Endothelial cell of umbilical vein (primary cell): ENCODE measurements at regions not wholly inside any gene's neighbourhood (a gene's known extent, or its start where the extent isn't known, plus 50 kb on each side); places are given as distances from the start of the nearest gene placed in this dataset.
A peak's percentile ranks its signal among the peaks of the same experiment; 100 is the strongest.

Source experiments
- BruUV-seq: library from RNA; stranded (reverse); fragments of 400-500 nt; replicated peaks from 2 replicates; lab custom pipeline; 2021; lab: Mats Ljungman, UMichigan
- CTCF ChIA-PET: fragments of 300-600, 350-600 bp; sonication (Branson Sonifier 250); formaldehyde crosslinking; loops from one replicate; lab custom pipeline; 2021; ENCODE audit warnings: antibody characterized with exemption, inconsistent platforms; lab: Charles Lee
- POLR2A ChIA-PET: fragments of 300-600, 350-600 bp; sonication (Branson Sonifier 250); formaldehyde crosslinking; loops from one replicate; lab custom pipeline; 2021; ENCODE audit warnings: antibody characterized with exemption, inconsistent platforms; lab: Charles Lee
- DNase-seq: peaks from one replicate; pipeline ENCODE4 v3.0.0-alpha.2; 2011; ENCODE audit warnings: low read depth, low spot score
- FAIRE-seq: peaks from 2 replicates; lab custom pipeline; 2011; peaks lifted over from hg19 to GRCh38; lab: Jason Lieb, UNC
- H2AFZ ChIP-seq: 2 replicates; pipeline ENCODE4 v1.6.0; 2012; ENCODE audit warnings: low read depth, low read length, control low read depth, inconsistent platforms
- H3K27ac ChIP-seq: 2 replicates; pipeline ENCODE4 v1.5.1; 2011; ENCODE audit warnings: low read depth, mild to moderate bottlenecking, control low read depth, low read length, moderate library complexity; ENCODE audit not compliant: insufficient read depth
- H3K27me3 ChIP-seq, 2 experiments: 2 replicates each; pipeline versions ENCODE4 v1.6.0 to v1.6.1; 2011; ENCODE audit warnings: low read length in 2 of 2, mixed read lengths in 1 of 2; ENCODE audit not compliant: control insufficient read depth in 2 of 2, insufficient read depth in 2 of 2
- H3K36me3 ChIP-seq, 2 experiments: 2 replicates in 1 of 2; 3 replicates in 1 of 2; pipeline ENCODE4 v1.5.1; 2011; ENCODE audit warnings: low read length in 2 of 2, mild to moderate bottlenecking in 1 of 2, moderate library complexity in 1 of 2; ENCODE audit not compliant: control insufficient read depth in 2 of 2, insufficient read depth in 2 of 2; ENCODE audit errors: extremely low read depth in 1 of 2
- H3K4me1 ChIP-seq: 3 replicates; pipeline ENCODE4 v1.5.1; 2011; ENCODE audit warnings: mild to moderate bottlenecking, low read length; ENCODE audit not compliant: control insufficient read depth, insufficient read depth; ENCODE audit errors: extremely low read depth
- H3K4me2 ChIP-seq: 2 replicates; pipeline ENCODE4 v1.6.1; 2011; ENCODE audit warnings: low read length, control low read depth, mixed read lengths; ENCODE audit not compliant: insufficient read depth
- H3K4me3 ChIP-seq, 3 experiments: fragments of 200-600 bp in 1 of 3; sonication (generic), shearing (Covaris generic) in 1 of 3; replicated peaks in 1 of 3; 2 replicates each; pipeline ENCODE4 v1.5.1; 2011 to 2016; ENCODE audit warnings: control low read depth in 3 of 3, low read length in 3 of 3, mild to moderate bottlenecking in 2 of 3, inconsistent platforms in 1 of 3, low read depth in 1 of 3, moderate library complexity in 1 of 3; ENCODE audit not compliant: insufficient read depth in 1 of 3
- H3K79me2 ChIP-seq: 2 replicates; pipeline ENCODE4 v1.6.0; 2012; ENCODE audit warnings: low read length, inconsistent platforms; ENCODE audit not compliant: control insufficient read depth, insufficient read depth
- H3K9ac ChIP-seq: replicated peaks from 2 replicates; pipeline ENCODE3; 2011; ENCODE audit warnings: low read length, control low read depth; ENCODE audit not compliant: insufficient read depth; ENCODE audit errors: extremely low read depth
- H3K9me1 ChIP-seq: replicated peaks from 3 replicates; pipeline ENCODE4 v1.6.0; 2011; ENCODE audit warnings: mild to moderate bottlenecking, low read length; ENCODE audit not compliant: control insufficient read depth, insufficient read depth; ENCODE audit errors: extremely low read depth
- H3K9me3 ChIP-seq: replicated peaks from 2 replicates; pipeline ENCODE4 v1.5.1; 2012; ENCODE audit warnings: low read length, inconsistent platforms; ENCODE audit not compliant: control insufficient read depth, insufficient read depth
- H4K20me1 ChIP-seq: replicated peaks from 2 replicates; pipeline ENCODE3; 2011; ENCODE audit warnings: mild to moderate bottlenecking, low read length; ENCODE audit not compliant: control insufficient read depth, insufficient read depth; ENCODE audit errors: extremely low read depth
- FOS ChIP-seq: IDR thresholded peaks from 2 replicates; pipeline ENCODE4 v1.6.1; 2011; ENCODE audit warnings: mild to moderate bottlenecking, low read length, moderate library complexity, borderline replicate concordance; ENCODE audit not compliant: insufficient read depth
- GATA2 ChIP-seq: IDR thresholded peaks from 2 replicates; pipeline ENCODE4 v1.7.0; 2011; ENCODE audit warnings: low read depth, mild to moderate bottlenecking, moderate library complexity, mixed read lengths, low read length; ENCODE audit not compliant: insufficient read length, insufficient read depth
- POLR2AphosphoS5 ChIP-seq: IDR thresholded peaks from 2 replicates; pipeline ENCODE4 v1.6.1; 2012; ENCODE audit warnings: low read depth, mild to moderate bottlenecking, control low read depth, low read length, moderate library complexity; ENCODE audit not compliant: insufficient read depth
- dilution Hi-C: fragments of 300-500 bp; cut with MboI; formaldehyde crosslinking; loops from one replicate; pipeline ENCODE4 v1.15.0; 2019; ENCODE audit warnings: low sequenced_read_pairs; ENCODE audit not compliant: extremely low pct_ligation_motif_present
- intact Hi-C: fragments of 100-400 bp; cut with micrococcal nuclease; formaldehyde crosslinking; loops from one replicate; pipeline ENCODE4 v1.10.0; 2022
- TF ChIP-seq, protein P1 (sequence below), 2 donors: IDR thresholded peaks; 1 replicate in 1 of 2; 2 replicates in 1 of 2; pipeline ENCODE4 v1.5.1; 2011; ENCODE audit warnings: low read length in 2 of 2, mild to moderate bottlenecking in 2 of 2, moderate library complexity in 2 of 2, control low read depth in 1 of 2, inconsistent platforms in 1 of 2, low read depth in 1 of 2; ENCODE audit not compliant: insufficient read depth in 1 of 2; ENCODE audit errors: extremely low read depth in 1 of 2

DNA sequence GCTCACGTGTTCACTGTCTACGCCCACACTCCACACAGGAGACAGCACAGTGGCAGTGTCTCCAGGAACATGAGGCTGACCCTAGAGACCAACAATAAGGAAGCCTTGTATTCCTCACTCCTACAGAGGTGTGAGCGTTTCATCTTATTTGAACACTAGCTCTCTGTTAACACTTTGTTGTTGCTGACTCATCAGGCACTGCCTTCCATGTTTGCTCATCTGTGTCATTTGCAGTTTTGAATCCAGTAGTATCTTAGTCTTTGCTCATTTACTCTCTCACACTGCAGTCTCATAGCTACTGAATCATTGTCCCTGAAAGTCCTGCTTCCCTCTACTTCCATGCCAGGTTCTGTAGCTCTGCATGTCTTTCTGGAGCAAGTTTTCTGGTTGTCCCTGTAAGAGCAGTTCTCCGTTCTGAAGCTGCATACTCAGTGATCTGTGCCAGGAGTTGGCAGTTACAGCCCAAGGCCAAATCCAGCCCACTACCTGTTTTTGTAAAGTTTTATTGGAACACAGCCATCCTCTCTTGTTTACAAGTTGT is 80.3 kb upstream of the DCLK2 start:
- DNase-seq (peak; percentile 64), FAIRE-seq (no peak)
- dilution Hi-C loops: no loop called here
- no peaks in the 10 kb centered on the region for H3K79me2 ChIP-seq
- no peak overlapping the region for H3K9ac ChIP-seq
- no peaks in the 10 kb centered on the region for H3K4me1 ChIP-seq
- peaks cover 2% of the 10 kb centered on the region for H3K9me1 ChIP-seq
- no peak overlapping the region for H3K4me3 ChIP-seq
- BruUV-seq: no TSS peak
- CTCF ChIA-PET: interaction anchor here (0.5 to 4.4 kb wide), 8 partner anchors 9 to 869 kb away, joined by 3 to 49 read pairs (median 4); no protein-coding TSS in a partner anchor
- no peaks in the 10 kb centered on the region for H4K20me1 ChIP-seq
- no peaks in the 10 kb centered on the region for H3K36me3 ChIP-seq
- H3K9me3 ChIP-seq: no peaks in the 10 kb centered on the region
- intact Hi-C loops: loop anchor here (2.0 to 5.0 kb wide), 2 partner anchors 584 to 869 kb away; partner anchors contain the start of gene MAB21L2
- no peak overlapping the region for H3K4me2 ChIP-seq
- H2AFZ ChIP-seq: peak overlapping the region; percentile 81
- H3K27ac ChIP-seq: no peak overlapping the region
- POLR2A ChIA-PET: no interaction called here
- no peak for TF ChIP-seq GATA2
- peak; percentile 22 for TF ChIP-seq FOS
- no peaks in the 10 kb centered on the region for H3K27me3 ChIP-seq

DNA sequence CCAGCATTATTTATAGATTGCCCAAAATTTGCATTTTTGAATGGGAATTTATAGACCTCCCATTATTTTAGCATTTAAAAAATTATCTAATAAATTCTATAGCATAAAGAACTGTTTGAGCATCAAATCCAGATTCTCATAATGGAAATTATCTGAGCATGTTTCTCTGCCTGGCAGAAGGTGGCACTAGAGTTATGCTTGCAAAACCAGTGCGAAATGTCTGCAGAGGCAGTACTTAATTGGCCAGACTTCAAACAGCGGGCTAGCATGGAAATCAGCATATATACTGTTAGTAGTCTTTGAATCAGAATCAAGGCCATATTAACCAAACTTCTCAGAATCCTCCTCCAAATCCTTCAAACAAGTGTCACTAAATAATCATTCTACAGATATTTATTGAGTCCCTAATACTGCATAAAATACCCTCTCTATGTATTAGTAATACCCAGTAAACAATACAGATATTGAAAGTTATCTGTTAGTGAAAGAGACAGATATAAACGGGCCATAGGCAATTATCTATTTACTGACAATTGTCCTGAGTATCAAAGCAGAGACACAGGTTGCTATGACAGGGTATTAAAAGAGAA is 78.7 kb upstream of the DCLK2 start:
- H2AFZ ChIP-seq: peak overlapping the region; percentile 32
- ChIA-PET CTCF (interaction anchor here (0.7 to 4.4 kb wide), 5 partner anchors 203 to 868 kb away, joined by 3 to 49 read pairs (median 3); no protein-coding TSS in a partner anchor), POLR2A (no interaction called here)
- FAIRE-seq (peak; percentile 74), DNase-seq (peak; percentile 70)
- no peaks in the 10 kb centered on the region for H3K27me3 ChIP-seq
- no peak overlapping the region for H3K4me3 ChIP-seq
- H3K4me2 ChIP-seq: no peak overlapping the region
- H3K79me2 ChIP-seq: no peaks in the 10 kb centered on the region
- no peak overlapping the region for H3K27ac ChIP-seq
- no peaks in the 10 kb centered on the region for H4K20me1 ChIP-seq
- dilution Hi-C loops (no loop called here), intact Hi-C loops (loop anchor here (1.0 to 5.0 kb wide), 4 partner anchors 210 to 867 kb away; partner anchors contain the start of gene MAB21L2)
- H3K9me1 ChIP-seq: peaks cover 2% of the 10 kb centered on the region
- no peaks in the 10 kb centered on the region for H3K4me1 ChIP-seq
- H3K9me3 ChIP-seq: no peaks in the 10 kb centered on the region
- no TSS peak for BruUV-seq
- H3K36me3 ChIP-seq: no peaks in the 10 kb centered on the region
- no peak overlapping the region for H3K9ac ChIP-seq
- TF ChIP-seq, protein P1, sequence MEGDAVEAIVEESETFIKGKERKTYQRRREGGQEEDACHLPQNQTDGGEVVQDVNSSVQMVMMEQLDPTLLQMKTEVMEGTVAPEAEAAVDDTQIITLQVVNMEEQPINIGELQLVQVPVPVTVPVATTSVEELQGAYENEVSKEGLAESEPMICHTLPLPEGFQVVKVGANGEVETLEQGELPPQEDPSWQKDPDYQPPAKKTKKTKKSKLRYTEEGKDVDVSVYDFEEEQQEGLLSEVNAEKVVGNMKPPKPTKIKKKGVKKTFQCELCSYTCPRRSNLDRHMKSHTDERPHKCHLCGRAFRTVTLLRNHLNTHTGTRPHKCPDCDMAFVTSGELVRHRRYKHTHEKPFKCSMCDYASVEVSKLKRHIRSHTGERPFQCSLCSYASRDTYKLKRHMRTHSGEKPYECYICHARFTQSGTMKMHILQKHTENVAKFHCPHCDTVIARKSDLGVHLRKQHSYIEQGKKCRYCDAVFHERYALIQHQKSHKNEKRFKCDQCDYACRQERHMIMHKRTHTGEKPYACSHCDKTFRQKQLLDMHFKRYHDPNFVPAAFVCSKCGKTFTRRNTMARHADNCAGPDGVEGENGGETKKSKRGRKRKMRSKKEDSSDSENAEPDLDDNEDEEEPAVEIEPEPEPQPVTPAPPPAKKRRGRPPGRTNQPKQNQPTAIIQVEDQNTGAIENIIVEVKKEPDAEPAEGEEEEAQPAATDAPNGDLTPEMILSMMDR (IDR thresholded peaks at IDR 0.05; ENCODE audit: extremely low read depth in 1 of 2, insufficient read depth in 1 of 2, low read depth in 1 of 2, low read length in 2 of 2): peak; percentile 59 to 61
- no peak for TF ChIP-seq POLR2AphosphoS5
